Brain microvascular endothelial cell (primary cell): ENCODE measurements at regions not wholly inside any gene's neighbourhood (a gene's known extent, or its start where the extent isn't known, plus 50 kb on each side); places are given as distances from the start of the nearest gene placed in this dataset.

Experiments used
- DNase-seq: peaks from one replicate; pipeline ENCODE4 v3.0.0-alpha.2; 2020
- H3K27ac ChIP-seq: fragments of 250-450 bp; sonication (Bioruptor Pico); 2 replicates; pipeline ENCODE4 v1.5.1; 2020; ENCODE audit warnings: mild to moderate bottlenecking, moderate library complexity
- H3K27me3 ChIP-seq: fragments of 250-450 bp; sonication (Bioruptor Pico); replicated peaks from 2 replicates; pipeline ENCODE4 v1.5.1; 2020; ENCODE audit warnings: mild to moderate bottlenecking
- H3K36me3 ChIP-seq: fragments of 250-450 bp; sonication (Bioruptor Pico); replicated peaks from 2 replicates; pipeline ENCODE4 v1.5.1; 2020; ENCODE audit warnings: mild to moderate bottlenecking
- H3K4me3 ChIP-seq: 2 replicates; pipeline ENCODE4 v1.5.1; 2011; ENCODE audit warnings: low read depth, mild to moderate bottlenecking, control low read depth, low read length, moderate library complexity
- in situ Hi-C: cut with HindIII; loops from 2 replicates; pipeline ENCODE4 v1.10.0; 2017; ENCODE audit warnings: low sequenced_read_pairs, low pct_ligation_motif_present
- TF ChIP-seq, protein P1 (sequence below): IDR thresholded peaks from 2 replicates; pipeline ENCODE4 v1.5.1; 2011; ENCODE audit warnings: low read depth, mild to moderate bottlenecking, moderate library complexity, low read length, control low read depth, inconsistent platforms; ENCODE audit errors: missing control alignments

- TF ChIP-seq, protein P1, sequence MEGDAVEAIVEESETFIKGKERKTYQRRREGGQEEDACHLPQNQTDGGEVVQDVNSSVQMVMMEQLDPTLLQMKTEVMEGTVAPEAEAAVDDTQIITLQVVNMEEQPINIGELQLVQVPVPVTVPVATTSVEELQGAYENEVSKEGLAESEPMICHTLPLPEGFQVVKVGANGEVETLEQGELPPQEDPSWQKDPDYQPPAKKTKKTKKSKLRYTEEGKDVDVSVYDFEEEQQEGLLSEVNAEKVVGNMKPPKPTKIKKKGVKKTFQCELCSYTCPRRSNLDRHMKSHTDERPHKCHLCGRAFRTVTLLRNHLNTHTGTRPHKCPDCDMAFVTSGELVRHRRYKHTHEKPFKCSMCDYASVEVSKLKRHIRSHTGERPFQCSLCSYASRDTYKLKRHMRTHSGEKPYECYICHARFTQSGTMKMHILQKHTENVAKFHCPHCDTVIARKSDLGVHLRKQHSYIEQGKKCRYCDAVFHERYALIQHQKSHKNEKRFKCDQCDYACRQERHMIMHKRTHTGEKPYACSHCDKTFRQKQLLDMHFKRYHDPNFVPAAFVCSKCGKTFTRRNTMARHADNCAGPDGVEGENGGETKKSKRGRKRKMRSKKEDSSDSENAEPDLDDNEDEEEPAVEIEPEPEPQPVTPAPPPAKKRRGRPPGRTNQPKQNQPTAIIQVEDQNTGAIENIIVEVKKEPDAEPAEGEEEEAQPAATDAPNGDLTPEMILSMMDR: no peak
These were observed 208.3 kb downstream of the NDUFA10 start for GRCh38 chr2:239816576-239817467.

DNA sequence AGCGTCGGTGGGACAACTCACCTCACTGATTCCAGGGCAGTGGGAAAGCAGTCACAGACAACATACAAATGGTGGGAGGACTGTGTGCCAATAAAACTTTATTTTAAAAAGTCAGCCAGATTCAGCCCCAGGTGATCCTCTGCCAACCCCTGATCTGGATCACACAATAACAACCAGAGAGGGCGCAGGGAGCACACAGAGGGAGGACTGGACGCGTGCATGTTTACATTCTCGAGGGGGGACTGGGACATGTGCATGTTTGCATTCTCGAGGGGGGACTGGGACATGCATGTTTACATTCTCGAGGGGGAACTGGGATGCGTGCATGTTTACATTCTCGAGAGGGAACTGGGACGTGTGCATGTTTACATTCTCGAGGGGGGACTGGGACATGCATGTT lies 209.5 kb downstream of the NDUFA10 start:
- Histone ChIP-seq H3K27ac (no peak overlapping the region), H3K36me3 (no peaks in the 10 kb centered on the region), H3K4me3 (no peak overlapping the region), H3K27me3 (no peaks in the 10 kb centered on the region)
- DNase-seq: no peak
- in situ Hi-C loops: no loop called here
- TF ChIP-seq, protein P1: no peak

More at GRCh38 chr2:239816576-239817467, 208.3 kb downstream of the NDUFA10 start:
- no peak for DNase-seq
- H3K4me3 ChIP-seq: no peak overlapping the region
- no peaks in the 10 kb centered on the region for H3K27me3 ChIP-seq
- no peak overlapping the region for H3K27ac ChIP-seq
- no peaks in the 10 kb centered on the region for H3K36me3 ChIP-seq
- in situ Hi-C loops: no loop called here

DNA sequence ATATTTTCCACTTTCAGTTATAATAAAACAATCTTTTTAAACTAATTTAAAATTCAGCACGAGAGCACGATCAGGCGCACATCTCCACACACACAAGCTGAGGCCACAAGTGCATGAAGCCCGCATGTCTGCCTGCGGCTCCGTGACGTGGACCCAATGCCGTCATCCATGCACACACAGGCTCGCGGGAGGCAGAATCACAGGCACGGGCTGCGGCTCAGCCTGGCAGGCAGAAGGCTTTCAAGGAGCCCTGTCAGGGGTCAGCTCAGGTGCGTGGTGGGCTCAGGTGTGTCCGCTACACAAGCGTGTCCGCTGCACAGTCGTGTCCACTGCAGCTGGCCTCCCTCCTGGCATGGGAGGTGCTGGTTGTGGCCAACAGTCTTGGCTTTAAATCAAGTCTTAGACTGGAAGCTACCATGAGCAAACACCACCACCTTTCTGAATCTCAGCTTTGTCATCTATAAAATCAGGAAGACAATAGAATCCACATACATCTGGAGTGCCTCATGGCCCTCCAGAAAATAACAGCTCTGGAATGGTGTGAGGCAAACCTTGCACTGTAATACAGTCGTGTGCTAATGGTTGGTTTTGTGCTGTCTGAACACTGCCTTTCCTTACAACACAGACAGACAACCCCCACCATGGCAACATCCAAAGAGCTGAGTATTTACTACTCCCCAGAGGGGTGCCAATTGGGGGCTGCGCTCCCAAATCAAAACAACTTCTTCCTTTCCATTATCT lies 210.1 kb downstream of the NDUFA10 start:
- DNase-seq: no peak
- TF ChIP-seq, protein P1: no peak
- in situ Hi-C loops: no loop called here
- H3K4me3 ChIP-seq: no peak overlapping the region
- H3K36me3 ChIP-seq: no peaks in the 10 kb centered on the region
- H3K27ac ChIP-seq: no peak overlapping the region
- no peaks in the 10 kb centered on the region for H3K27me3 ChIP-seq

DNA sequence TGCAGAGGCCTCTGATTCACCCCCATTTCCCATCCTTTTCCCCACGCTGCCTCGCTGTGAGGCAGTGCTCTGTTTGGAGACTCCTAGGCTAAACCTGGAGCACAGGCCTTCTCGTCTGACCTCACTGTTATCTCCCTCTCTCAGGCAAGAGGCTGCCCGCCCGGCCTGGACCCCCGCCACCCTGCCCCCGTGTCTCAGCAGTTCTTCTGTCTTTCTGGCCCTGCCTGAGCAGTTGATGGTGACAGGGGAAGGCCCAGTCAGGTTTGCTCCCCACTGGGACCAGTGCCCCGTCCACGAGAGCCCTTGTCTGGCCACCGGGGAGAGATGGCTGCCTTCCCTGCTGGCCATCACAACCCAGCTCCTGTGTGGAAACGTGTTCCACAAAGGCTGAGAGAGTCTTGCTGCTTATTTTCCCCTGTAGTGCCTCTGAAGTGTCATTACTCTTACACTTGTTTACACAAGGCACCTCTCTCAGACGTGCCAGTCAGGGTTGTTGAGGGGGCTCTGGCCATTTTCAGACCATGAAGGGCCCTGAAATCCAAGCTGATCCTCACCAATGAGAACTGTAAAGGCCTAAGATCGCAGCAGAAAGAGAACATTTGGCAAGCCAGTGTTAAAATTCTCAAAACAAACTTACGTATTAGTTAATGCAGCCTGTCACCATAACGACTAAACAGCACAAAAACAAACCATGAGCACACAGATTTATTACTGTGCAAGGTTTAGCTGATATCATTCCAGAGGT lies 210.9 kb downstream of the NDUFA10 start:
- TF ChIP-seq, protein P1: no peak
- in situ Hi-C loops: no loop called here
- no peaks in the 10 kb centered on the region for H3K36me3 ChIP-seq
- H3K27me3 ChIP-seq: no peaks in the 10 kb centered on the region
- no peak for DNase-seq
- H3K27ac ChIP-seq: no peak overlapping the region
- H3K4me3 ChIP-seq: no peak overlapping the region

DNA sequence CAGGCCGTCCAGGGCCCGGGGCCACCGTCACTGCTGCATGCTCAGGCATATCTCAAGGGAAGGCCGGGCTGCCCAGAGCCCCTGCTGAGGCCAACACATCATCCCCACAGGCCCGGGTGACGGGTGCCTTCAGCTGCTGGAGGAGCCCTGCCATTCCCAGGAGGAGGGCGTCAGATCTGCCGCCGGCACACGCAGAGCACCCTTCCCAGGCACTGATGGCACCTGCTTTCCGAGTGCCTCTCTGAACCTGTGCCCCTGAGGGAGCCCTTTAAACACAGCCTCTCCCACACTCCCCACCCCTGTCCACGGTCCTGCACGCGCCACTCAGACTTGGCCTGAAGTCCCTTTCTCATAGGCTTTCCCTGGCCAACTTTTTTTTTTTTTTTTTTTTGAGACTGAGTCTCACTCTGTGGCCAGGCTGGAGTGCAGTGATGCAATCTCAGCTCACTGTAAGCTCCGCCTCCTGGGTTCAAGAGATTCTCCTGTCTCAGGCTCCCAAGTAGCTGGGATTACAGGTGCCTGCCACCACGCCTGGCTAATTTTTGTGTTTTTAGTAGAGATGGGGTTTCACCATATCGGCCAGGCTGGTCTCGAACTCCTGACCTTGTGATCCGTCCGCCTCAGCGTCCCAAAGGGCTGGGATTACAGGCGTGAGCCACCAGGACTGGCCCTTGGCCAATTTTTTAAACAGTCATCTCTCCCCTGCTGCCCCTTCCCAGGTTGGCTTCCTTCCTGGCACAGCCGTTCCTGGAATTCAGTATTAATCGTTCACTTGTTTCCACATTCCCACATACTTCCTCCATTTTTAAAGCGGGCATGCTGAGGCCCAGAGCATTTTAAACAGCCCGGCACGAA lies 211.7 kb downstream of the NDUFA10 start:
- Histone ChIP-seq H3K4me3 (no peak overlapping the region), H3K36me3 (no peaks in the 10 kb centered on the region), H3K27me3 (no peaks in the 10 kb centered on the region), H3K27ac (no peak overlapping the region)
- no peak for DNase-seq
- in situ Hi-C loops: no loop called here
- TF ChIP-seq, protein P1: no peak
